GM12878 (cell line): ENCODE measurements at regions not wholly inside any gene's neighbourhood (a gene's known extent, or its start where the extent isn't known, plus 50 kb on each side); places are given as distances from the start of the nearest gene placed in this dataset.

ENCODE experiments used
- HSF1 ChIP-seq: fragments of 150-350 bp; IDR thresholded peaks from 2 replicates; pipeline ENCODE4 v1.6.1; 2014; ENCODE audit warnings: mild to moderate bottlenecking, low read depth, low read length
- LARP7 ChIP-seq: fragments of 450-650 bp; IDR thresholded peaks from 2 replicates; pipeline ENCODE4 v1.6.1; 2017; ENCODE audit warnings: mild to moderate bottlenecking
- NR2F1 ChIP-seq: fragments of 450-650 bp; conservative IDR thresholded peaks from 2 replicates; pipeline ENCODE4 v1.6.1; 2017; ENCODE audit warnings: mild to moderate bottlenecking
- PRDM15 ChIP-seq: fragments of 450-650 bp; formaldehyde crosslinking; IDR thresholded peaks from 2 replicates; pipeline ENCODE4 v1.4.0; 2020; ENCODE audit warnings: mild to moderate bottlenecking, moderate library complexity
- ZBTB4 ChIP-seq: fragments of 450-650 bp; formaldehyde crosslinking; IDR thresholded peaks from 2 replicates; pipeline ENCODE4 v1.4.0; 2022; ENCODE audit warnings: mild to moderate bottlenecking, moderate library complexity

GRCh38 chr22:49523374-49524008, 304.2 kb downstream of the BRD1 start (continued):
- no peak for TF ChIP-seq HSF1
- TF ChIP-seq NR2F1 = no peak
- no peak for TF ChIP-seq ZBTB4 (CRISPR knock-in tag)
- no peak for TF ChIP-seq PRDM15
- TF ChIP-seq LARP7 = no peak
